DOHH2 (cell line): ENCODE measurements at regions not wholly inside any gene's neighbourhood (a gene's known extent, or its start where the extent isn't known, plus 50 kb on each side); places are given as distances from the start of the nearest gene placed in this dataset.
A peak's percentile ranks its signal among the peaks of the same experiment; 100 is the strongest.

Experiments used
- H3F3A ChIP-seq: fragments of 200-600 bp; sonication (generic), shearing (Covaris generic); 2 replicates; pipeline ENCODE4 v1.6.0; 2016; ENCODE audit warnings: antibody characterized with exemption, mild to moderate bottlenecking; ENCODE audit not compliant: control insufficient read depth, insufficient read depth
- H3K27ac ChIP-seq: fragments of 200-600 bp; sonication (generic); 2 replicates; pipeline ENCODE4 v1.5.1; 2014; ENCODE audit warnings: low read depth, mild to moderate bottlenecking, low read length, moderate library complexity
- H3K27me3 ChIP-seq: fragments of 200-600 bp; sonication (generic); 2 replicates; pipeline ENCODE4 v1.6.1; 2014; ENCODE audit warnings: mild to moderate bottlenecking, low read length, mixed read lengths; ENCODE audit not compliant: control insufficient read depth
- H3K36me3 ChIP-seq: fragments of 200-600 bp; sonication (generic); 2 replicates; pipeline ENCODE4 v1.6.1; 2014; ENCODE audit warnings: mild to moderate bottlenecking, low read length, moderate library complexity, mixed read lengths; ENCODE audit not compliant: control insufficient read depth
- H3K4me1 ChIP-seq: fragments of 200-600 bp; sonication (generic); 2 replicates; pipeline ENCODE4 v1.6.1; 2014; ENCODE audit warnings: mild to moderate bottlenecking, low read length, mixed read lengths; ENCODE audit not compliant: control insufficient read depth
- H3K4me2 ChIP-seq: fragments of 200-600 bp; sonication (generic); 2 replicates; pipeline ENCODE4 v1.6.0; 2014; ENCODE audit warnings: mild to moderate bottlenecking, low read length, moderate library complexity
- H3K4me3 ChIP-seq: fragments of 200-600 bp; sonication (generic); 2 replicates; pipeline ENCODE4 v1.5.1; 2014; ENCODE audit warnings: mild to moderate bottlenecking, low read length, mixed read lengths
- H3K79me2 ChIP-seq: fragments of 200-600 bp; sonication (generic); 2 replicates; pipeline ENCODE4 v1.6.1; 2014; ENCODE audit warnings: mild to moderate bottlenecking, low read length, mixed read lengths; ENCODE audit not compliant: control insufficient read depth
- H3K9me2 ChIP-seq: fragments of 200-600 bp; sonication (generic); replicated peaks from 2 replicates; pipeline ENCODE4 v1.6.1; 2014; ENCODE audit warnings: mild to moderate bottlenecking, low read length, mixed read lengths; ENCODE audit not compliant: control insufficient read depth
- H3K9me3 ChIP-seq: fragments of 200-600 bp; sonication (generic); 2 replicates; pipeline ENCODE4 v1.6.1; 2014; ENCODE audit warnings: antibody characterized with exemption, low read length, mixed read lengths; ENCODE audit not compliant: control insufficient read depth, insufficient read depth
- H4K20me1 ChIP-seq: fragments of 200-600 bp; sonication (generic); 2 replicates; pipeline ENCODE4 v1.6.0; 2014; ENCODE audit warnings: low read depth, mild to moderate bottlenecking, antibody characterized with exemption, low read length, moderate library complexity; ENCODE audit not compliant: control insufficient read depth, insufficient read depth
- EZH2phosphoT487 ChIP-seq: fragments of 200-600 bp; sonication (generic); IDR thresholded peaks from 2 replicates; pipeline ENCODE4 v1.6.1; 2017; ENCODE audit warnings: borderline replicate concordance, mild to moderate bottlenecking, antibody characterized with exemption, low read length, moderate library complexity, mixed read lengths
- TF ChIP-seq, protein P1 (sequence below): fragments of 200-600 bp; sonication (generic); IDR thresholded peaks from one replicate; pipeline ENCODE4 v1.5.1; 2014; ENCODE audit warnings: antibody characterized with exemption, mild to moderate bottlenecking, low read depth, low read length; ENCODE audit not compliant: poor library complexity, severe bottlenecking

DNA sequence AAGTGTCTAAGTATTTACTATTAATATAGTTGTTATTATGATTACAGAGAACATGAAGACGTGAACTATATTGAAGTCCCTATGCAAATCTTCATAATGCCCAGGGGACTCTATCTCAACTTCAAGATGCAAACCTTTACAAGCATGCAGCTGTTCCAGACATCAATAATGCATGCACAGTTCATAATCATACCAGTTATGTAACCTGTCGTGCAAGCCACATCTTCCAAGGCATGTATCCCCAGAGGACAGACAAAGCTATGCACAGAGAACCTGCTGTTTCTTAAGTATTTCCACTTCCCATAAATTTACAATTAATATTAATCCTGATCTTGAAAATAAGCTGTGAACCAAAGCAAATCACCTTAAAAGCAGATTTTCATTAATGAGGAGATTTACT is 534.1 kb downstream of the TUSC7 start:
- peaks cover 22% of the 10 kb centered on the region for H3K4me1 ChIP-seq
- H3F3A ChIP-seq = no peaks in the 10 kb centered on the region; the same call in 1 of the 2 replicates
- no peaks in the 10 kb centered on the region for H3K79me2 ChIP-seq
- H3K27me3 ChIP-seq = no peaks in the 10 kb centered on the region
- peak overlapping the region; percentile 68 for H3K4me2 ChIP-seq
- TF ChIP-seq EZH2phosphoT487 = no peak
- TF ChIP-seq, protein P1, sequence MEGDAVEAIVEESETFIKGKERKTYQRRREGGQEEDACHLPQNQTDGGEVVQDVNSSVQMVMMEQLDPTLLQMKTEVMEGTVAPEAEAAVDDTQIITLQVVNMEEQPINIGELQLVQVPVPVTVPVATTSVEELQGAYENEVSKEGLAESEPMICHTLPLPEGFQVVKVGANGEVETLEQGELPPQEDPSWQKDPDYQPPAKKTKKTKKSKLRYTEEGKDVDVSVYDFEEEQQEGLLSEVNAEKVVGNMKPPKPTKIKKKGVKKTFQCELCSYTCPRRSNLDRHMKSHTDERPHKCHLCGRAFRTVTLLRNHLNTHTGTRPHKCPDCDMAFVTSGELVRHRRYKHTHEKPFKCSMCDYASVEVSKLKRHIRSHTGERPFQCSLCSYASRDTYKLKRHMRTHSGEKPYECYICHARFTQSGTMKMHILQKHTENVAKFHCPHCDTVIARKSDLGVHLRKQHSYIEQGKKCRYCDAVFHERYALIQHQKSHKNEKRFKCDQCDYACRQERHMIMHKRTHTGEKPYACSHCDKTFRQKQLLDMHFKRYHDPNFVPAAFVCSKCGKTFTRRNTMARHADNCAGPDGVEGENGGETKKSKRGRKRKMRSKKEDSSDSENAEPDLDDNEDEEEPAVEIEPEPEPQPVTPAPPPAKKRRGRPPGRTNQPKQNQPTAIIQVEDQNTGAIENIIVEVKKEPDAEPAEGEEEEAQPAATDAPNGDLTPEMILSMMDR = no peak
- H3K9me2 ChIP-seq = no peaks in the 10 kb centered on the region
- peak overlapping the region; percentile 61 for H3K27ac ChIP-seq
- no peaks in the 10 kb centered on the region for H3K36me3 ChIP-seq
- H3K4me3 ChIP-seq = peak overlapping the region; percentile 43
- H4K20me1 ChIP-seq = no peaks in the 10 kb centered on the region
- peaks cover 8% of the 10 kb centered on the region; the same call in 1 of the 2 replicates for H3K9me3 ChIP-seq

DNA sequence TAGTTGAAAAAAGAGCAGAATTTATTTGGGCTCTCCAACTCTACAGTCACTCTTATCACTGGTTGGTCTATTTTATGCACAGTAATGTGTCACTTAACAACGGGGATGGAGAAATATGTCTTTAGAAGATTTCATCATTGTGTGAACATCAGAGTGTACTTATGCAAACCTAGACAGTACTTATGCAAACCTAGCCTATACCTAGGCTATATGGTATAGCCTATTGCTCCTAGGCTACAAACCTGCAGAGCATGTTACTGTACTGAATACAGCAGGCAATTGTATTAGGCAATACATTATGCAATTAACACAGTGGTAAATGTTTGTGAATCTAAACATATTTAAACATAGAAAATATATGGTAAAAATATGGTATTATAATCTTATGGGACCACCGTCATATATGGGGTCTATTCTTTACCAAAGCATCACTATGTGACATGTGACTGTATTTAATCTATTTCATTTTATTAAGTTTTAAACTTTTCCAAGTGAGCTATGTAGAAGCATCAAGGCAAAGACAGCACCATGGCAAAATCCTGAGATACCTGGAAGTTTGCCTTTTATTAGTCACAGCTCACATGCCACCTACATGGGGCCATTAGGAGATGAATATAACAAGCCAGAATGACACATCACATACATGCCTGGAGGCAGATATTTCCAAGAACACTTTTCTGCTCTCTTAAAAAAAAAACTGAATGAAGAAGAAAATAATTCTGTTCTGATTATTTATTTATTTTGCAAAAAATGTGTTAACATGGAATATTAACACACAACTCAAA is 537.4 kb downstream of the TUSC7 start:
- Histone ChIP-seq H3K4me3 (no peak overlapping the region), H3K9me2 (no peaks in the 10 kb centered on the region), H3K4me2 (no peak overlapping the region), H3K4me1 (peaks cover 22% of the 10 kb centered on the region), H3K36me3 (no peaks in the 10 kb centered on the region), H3K79me2 (no peaks in the 10 kb centered on the region), H4K20me1 (no peaks in the 10 kb centered on the region), H3K9me3 (peaks cover 8% of the 10 kb centered on the region; the same call in 1 of the 2 replicates), H3K27ac (no peak overlapping the region), H3F3A (no peaks in the 10 kb centered on the region; the same call in 1 of the 2 replicates), H3K27me3 (no peaks in the 10 kb centered on the region)
- no peak for TF ChIP-seq EZH2phosphoT487
- TF ChIP-seq, protein P1 = no peak

DNA sequence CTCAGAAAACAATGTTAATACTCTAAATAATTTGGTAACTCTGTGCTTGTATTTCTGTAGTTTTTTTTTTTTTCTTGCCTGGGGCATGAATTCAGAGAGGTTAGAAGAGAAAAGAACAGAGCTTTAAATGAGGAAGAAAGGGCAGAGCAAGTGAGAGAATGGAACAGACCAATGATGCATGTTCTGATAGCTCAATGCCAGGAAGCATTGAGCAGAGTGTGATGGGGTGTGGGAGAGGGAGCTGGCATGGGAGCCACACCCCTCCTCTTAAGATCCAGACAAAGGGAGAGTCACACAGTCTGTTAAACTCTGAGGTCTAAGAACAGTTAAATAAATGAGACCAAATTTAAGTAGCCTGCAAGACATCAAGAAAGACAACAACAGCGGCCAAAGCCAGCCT is 538.6 kb downstream of the TUSC7 start:
- no peaks in the 10 kb centered on the region for H3K79me2 ChIP-seq
- TF ChIP-seq, protein P1 = no peak
- no peak for TF ChIP-seq EZH2phosphoT487
- no peak overlapping the region for H3K4me2 ChIP-seq

More for the DNA sequence above, 538.6 kb downstream of the TUSC7 start:
- H3K27me3 ChIP-seq = no peaks in the 10 kb centered on the region
- H3K36me3 ChIP-seq = no peaks in the 10 kb centered on the region
- peaks cover 8% of the 10 kb centered on the region; the same call in 1 of the 2 replicates for H3K9me3 ChIP-seq
- no peaks in the 10 kb centered on the region for H4K20me1 ChIP-seq
- no peak overlapping the region for H3K4me3 ChIP-seq
- H3K27ac ChIP-seq = no peak overlapping the region
- peaks cover 13% of the 10 kb centered on the region for H3K4me1 ChIP-seq
- H3F3A ChIP-seq = no peaks in the 10 kb centered on the region; the same call in 1 of the 2 replicates
- H3K9me2 ChIP-seq = no peaks in the 10 kb centered on the region
